Activated CD4-positive, CD25-positive, alpha-beta regulatory T cell treated with anti-CD3 and anti-CD28 coated beads, Interleukin-2, amount 50 U/mL, for 16 hours (primary cell): ENCODE measurements at regions not wholly inside any gene's neighbourhood (a gene's known extent, or its start where the extent isn't known, plus 50 kb on each side); places are given as distances from the start of the nearest gene placed in this dataset.

Source experiments
- DNase-seq: peaks from one replicate; pipeline ENCODE4 v3.0.0-alpha.2; 2020; ENCODE audit warnings: low read depth, low spot score

GRCh38 chr11:116449522-116449921, 323.3 kb downstream of the BUD13 start:
- no peak for DNase-seq

- no peak for DNase-seq
Measured at GRCh38 chr11:116446048-116446941, 326.5 kb downstream of the BUD13 start.

- no peak for DNase-seq
Measured at GRCh38 chr11:116445108-116446047, 327.4 kb downstream of the BUD13 start.

GRCh38 chr11:116442238-116442752, 330.5 kb downstream of the BUD13 start:
- no peak for DNase-seq

DNA sequence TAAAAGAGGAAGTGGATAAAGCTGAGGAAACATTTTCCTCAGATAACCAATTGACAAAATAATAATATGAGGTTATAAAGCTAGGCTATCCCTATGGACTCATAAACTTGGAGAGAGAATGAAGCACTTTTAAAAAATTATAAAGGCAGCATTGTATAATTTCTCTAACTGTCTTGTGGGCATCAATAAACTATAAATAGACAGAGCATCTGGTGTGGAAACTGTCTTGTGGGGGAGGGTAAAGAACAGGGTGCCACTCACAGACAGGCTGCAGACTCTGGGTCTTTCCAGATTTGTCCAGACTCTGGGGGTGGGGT, 333.5 kb downstream of the BUD13 start:
- DNase-seq: no peak

GRCh38 chr11:116438651-116439360, 334.0 kb downstream of the BUD13 start:
- DNase-seq: no peak

GRCh38 chr11:116434986-116435385, 337.8 kb downstream of the BUD13 start:
- no peak for DNase-seq

DNA sequence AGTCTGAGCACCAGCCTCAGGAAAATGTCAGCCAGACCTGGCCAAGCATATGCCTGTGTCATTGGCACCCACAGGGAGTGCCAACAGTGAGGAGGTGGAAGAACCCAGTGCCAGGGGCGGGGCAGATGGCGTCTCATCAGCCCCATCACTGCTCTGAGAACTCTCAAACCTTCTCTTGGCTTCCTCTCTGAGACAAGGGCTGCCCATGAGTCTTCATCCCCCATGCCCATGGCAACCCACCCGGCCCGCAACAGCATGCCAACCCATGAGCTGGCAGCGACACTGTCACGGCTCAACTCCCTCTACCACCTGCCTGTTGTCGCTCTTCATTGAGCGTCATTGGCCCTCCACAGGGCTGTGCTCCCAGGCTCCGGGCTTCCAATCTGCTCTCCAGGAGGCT, 340.5 kb downstream of the BUD13 start:
- no peak for DNase-seq

- no peak for DNase-seq
Measured at GRCh38 chr11:116431842-116432241, 340.9 kb downstream of the BUD13 start.

DNA sequence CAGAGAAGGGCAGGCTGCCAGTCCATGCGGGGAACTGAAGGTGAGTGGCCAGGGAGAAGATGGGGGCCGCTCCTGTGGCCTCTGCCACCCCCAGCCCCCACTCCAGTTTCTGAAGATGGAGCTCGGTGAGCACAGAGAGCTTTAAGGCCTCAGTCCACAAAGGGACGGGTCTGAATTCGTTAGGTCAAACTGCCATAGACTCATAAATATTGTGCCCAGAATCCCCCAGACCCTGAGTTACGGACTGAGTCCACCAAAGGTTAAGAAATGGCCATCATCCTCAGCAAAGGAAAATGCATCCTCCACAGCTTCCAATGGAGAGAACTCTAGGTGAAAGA, 344.2 kb downstream of the BUD13 start:
- DNase-seq: no peak

DNA sequence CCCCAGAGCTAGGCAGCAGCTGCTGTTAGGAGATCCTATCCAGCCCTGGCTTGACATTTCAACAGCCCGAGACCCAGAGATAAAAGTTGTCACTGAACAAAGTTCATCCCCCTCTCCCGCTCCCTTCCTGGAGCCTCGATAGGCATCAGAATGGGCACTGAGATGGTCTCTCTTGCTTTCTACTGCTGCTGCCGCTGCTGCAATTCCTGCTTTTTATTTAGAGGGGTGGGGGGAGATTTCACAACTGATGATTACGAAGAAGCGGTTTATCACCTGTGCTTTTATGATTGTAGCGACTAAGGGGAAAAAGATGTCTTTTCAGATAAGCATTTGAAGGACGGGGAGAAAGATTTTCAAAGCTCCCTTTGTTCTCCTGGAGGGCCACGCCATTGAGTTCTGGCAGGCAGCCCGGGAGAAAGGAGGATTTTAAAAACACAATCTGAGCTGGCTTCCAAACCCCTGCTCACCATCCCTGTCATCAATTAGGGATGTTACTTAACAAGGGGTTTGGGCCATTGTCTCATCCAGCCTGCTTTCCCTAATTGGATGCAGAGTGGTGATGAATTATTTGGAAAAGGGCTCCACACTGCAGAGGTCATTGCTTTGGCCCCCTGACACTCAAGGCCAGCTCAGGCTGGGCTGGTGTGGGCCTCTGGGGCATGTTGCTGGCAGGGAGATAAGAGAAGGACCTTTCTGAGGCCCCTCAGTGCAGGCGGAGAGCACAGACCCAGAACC, 344.7 kb downstream of the BUD13 start:
- no peak for DNase-seq

DNA sequence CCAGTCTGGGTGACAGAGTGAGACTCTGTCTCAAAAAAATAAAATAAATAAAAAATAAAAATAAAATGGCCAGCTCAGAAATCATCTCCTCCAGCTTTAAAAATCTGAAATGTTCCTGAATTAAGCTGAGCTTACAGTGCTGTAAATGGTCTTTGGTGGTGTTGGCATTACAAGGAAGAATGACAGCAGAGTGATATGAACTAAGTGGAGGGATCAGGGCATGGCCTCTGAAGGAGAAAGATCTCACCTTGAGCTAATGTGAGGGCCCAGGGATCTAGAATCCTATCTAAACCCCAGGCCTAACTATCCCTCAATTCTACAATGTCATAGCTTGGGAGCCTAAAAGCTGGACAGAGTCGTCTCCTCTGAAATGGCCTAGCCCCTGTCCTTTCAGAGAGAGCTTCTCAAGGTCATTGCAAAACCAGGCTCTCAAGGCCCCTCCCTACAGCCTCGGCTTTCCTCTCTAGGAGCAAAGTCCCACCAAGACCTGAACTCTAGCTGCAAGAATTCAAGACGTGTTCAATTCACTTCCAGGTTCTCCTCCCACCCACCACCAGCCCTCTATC, 345.4 kb downstream of the BUD13 start:
- no peak for DNase-seq

GRCh38 chr11:116426761-116427160, 346.0 kb downstream of the BUD13 start:
- no peak for DNase-seq

DNA sequence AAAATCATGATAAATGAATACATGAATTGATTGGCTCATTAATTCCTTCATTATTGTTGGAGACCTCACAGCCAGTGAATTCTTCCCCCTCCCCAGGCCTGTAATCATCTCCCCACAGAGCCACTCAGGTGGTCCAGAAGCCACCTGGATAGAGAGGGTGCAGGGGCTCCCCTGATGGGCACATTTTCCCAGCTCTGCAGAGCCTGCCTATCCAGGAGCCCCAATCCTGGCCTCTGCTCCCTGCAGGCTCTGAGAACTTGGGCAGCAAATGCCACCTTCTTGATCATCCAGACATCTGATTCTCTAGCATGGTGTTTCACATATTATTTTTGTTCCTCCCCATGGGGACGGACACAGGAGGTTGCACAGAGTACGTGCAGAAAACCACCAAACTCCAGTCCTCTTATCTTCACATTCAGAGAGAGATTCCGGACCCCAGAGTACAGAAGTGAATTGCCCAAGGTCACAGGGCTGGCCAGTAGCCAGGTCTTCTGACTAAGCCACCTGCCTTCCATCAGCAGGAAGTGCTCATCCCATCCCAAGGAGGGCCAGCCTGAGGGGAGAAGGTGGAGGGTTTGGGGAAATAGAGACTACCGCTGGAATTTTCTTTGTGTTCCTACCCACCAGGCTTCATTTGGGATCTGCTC, 348.0 kb downstream of the BUD13 start:
- no peak for DNase-seq

- no peak for DNase-seq
Measured at GRCh38 chr11:116422956-116423600, 349.7 kb downstream of the BUD13 start.

DNA sequence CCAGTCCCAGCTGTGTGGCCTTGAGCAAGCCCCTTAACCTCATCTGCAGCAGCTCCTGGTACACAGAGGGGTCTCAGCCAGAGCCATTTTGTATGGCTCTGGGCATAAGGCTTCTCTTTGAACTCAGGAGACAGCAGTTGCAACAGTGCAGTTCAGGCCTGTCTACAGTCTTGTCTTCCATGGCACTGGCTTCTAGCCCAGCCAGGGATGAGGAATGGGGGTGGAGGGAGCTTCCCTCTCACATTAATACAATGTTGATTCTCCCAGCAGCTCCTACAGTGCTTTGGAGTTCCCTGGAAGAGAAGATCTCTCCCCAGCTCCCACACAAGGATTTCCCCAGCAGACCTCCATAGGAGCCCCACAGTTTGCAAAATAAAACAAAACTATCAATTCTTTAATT, 350.2 kb downstream of the BUD13 start:
- DNase-seq: no peak

GRCh38 chr11:116421529-116422185, 351.1 kb downstream of the BUD13 start:
- DNase-seq: no peak

DNA sequence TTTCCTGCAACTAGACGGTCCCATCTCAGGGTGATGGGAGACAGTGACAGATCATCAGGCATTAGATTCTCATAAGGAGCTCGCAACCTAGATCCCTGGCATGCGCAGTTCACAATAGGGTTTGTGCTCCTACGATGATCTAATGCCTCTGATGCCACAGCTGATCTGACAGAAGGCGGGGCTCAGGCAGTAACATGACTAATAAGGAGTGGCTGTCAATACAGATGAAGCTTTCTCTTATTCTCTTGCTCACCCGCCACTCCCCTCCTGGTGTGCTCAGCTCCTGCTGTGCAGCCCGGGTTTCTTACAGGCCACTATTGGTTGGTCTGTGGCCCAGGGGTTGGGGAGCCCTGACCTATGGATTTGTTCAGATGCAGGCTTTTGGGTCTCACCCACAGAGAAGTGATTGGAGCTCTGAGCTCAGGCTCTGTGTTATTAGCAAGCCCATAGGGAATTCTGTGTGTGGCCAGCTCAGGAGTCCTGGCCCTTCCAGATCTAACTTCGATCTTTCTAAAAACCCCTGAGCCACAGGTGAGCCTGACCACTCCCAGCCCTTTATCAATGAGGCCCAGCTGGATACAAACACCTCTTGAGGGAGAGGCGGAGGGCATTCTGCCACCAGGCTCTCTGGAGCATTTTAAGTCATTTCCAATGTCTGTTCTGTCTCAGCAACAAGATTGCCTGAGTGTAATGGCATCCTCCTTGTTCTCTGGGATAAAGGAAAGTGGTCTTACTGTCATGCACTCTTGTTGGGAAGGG, 351.8 kb downstream of the BUD13 start:
- no peak for DNase-seq

- DNase-seq: no peak
Measured at GRCh38 chr11:116420030-116420429, 352.8 kb downstream of the BUD13 start.
